ENCODE measurements at regions not wholly inside any gene's neighbourhood (a gene's known extent, or its start where the extent isn't known, plus 50 kb on each side); places are given as distances from the start of the nearest gene placed in this dataset.

GRCh38 chr5:87741881-87742280 lies 329.2 kb upstream of the CCNH start:
- DNase-seq (ENCODE audit: low spot score) (no peak), ATAC-seq (ENCODE audit: insufficient number of reproducible peaks, low FRiP score, low read depth) (no peak)
- no peaks in the 10 kb centered on the region for H3K4me1 ChIP-seq (ENCODE audit: control insufficient read depth in 1 of 2, low read depth in 2 of 2)
- no peak overlapping the region for H3K27ac ChIP-seq
- TF ChIP-seq CTCF (IDR thresholded peaks at IDR 0.05) = no peak
- no peaks in the 10 kb centered on the region for H3K36me3 ChIP-seq
- no peaks in the 10 kb centered on the region for H3K9me3 ChIP-seq
- H3K4me3 ChIP-seq = no peak overlapping the region
- H3K27me3 ChIP-seq (replicated peaks; ENCODE audit: insufficient read depth) = no peaks in the 10 kb centered on the region

GRCh38 chr5:87735923-87736322 lies 323.2 kb upstream of the CCNH start:
- no peaks in the 10 kb centered on the region for H3K9me3 ChIP-seq
- TF ChIP-seq CTCF (IDR thresholded peaks at IDR 0.05) = no peak
- no peak overlapping the region for H3K4me3 ChIP-seq
- H3K36me3 ChIP-seq = no peaks in the 10 kb centered on the region
- ATAC-seq (ENCODE audit: insufficient number of reproducible peaks, low FRiP score, low read depth) (no peak), DNase-seq (ENCODE audit: low spot score) (no peak)
- no peaks in the 10 kb centered on the region for H3K4me1 ChIP-seq (ENCODE audit: control insufficient read depth in 1 of 2, low read depth in 2 of 2)
- no peak overlapping the region for H3K27ac ChIP-seq
- no peaks in the 10 kb centered on the region for H3K27me3 ChIP-seq (replicated peaks; ENCODE audit: insufficient read depth)

DNA sequence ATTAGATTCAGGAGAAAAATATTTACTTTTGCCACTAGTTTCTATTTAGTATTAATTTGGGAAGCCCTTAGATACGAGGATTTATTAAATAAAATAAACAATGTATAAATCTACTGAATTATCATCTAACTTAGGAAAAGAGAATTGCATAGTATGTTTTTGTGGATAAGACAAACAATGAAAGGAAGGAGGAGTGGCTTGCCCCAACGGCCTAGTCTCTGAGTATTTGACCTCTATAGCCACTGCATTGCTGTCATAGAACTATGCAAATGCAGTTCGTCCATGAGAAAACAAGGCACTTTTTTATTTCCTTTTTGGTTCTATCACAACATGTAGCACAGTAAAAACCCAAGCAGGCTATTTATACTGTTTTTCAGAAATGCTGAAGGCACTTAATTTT lies 321.2 kb upstream of the CCNH start:
- no peak for ATAC-seq (ENCODE audit: insufficient number of reproducible peaks, low FRiP score, low read depth)

DNA sequence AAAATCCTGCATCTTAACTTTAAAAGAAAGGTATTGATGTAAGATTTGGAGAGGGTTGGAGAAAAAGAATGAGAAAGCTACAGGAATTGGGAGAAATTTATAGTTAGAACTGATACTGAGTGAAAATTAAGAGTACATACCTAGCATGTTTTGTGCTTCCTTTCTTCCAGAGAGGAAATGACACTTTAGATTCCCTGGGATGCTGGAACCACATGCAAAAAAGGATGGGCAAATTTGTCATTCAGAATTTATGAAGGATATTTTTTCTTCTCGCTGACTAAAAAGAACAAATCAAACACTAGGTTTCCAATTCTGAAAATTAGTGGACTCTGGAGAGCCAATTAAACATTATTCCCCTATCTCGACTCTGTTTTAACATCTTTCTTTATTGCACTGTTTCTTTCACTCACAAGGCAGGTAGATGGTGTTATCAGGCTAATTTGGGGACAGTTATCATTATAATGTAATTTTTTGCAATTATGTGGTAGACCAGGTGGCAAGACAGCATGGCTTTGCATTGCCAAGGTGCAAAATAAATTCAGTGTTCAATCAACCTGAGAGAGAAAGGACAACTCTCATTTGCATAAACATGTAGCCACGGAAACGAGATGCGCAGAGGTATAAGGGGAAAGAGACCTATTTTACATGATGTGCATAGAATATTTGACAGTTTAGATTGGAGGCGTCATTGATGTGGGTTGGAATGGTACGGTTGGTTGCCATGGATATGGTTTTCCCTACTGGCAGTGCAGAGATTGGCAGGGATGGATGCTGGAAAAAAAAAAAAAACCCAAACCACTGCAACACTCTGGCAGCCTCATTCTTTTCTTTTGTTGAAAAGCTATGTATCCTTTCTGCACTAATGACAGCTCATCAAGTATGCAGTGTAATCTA lies 320.4 kb upstream of the CCNH start:
- H3K4me1 ChIP-seq (ENCODE audit: control insufficient read depth in 1 of 2, low read depth in 2 of 2) = no peaks in the 10 kb centered on the region
- TF ChIP-seq CTCF (IDR thresholded peaks at IDR 0.05) = no peak
- H3K9me3 ChIP-seq = no peaks in the 10 kb centered on the region
- H3K4me3 ChIP-seq = no peak overlapping the region
- no peak for ATAC-seq (ENCODE audit: insufficient number of reproducible peaks, low FRiP score, low read depth)
- no peak for DNase-seq (ENCODE audit: low spot score)
- H3K27me3 ChIP-seq (replicated peaks; ENCODE audit: insufficient read depth) = no peaks in the 10 kb centered on the region
- H3K36me3 ChIP-seq = no peaks in the 10 kb centered on the region
- H3K27ac ChIP-seq = no peak overlapping the region

More for the DNA sequence above, 321.2 kb upstream of the CCNH start:
- no peak overlapping the region for H3K4me3 ChIP-seq
- no peaks in the 10 kb centered on the region for H3K4me1 ChIP-seq (ENCODE audit: control insufficient read depth in 1 of 2, low read depth in 2 of 2)
- TF ChIP-seq CTCF (IDR thresholded peaks at IDR 0.05) = no peak
- no peak for DNase-seq (ENCODE audit: low spot score)
- no peaks in the 10 kb centered on the region for H3K27me3 ChIP-seq (replicated peaks; ENCODE audit: insufficient read depth)
- H3K9me3 ChIP-seq = no peaks in the 10 kb centered on the region
- no peaks in the 10 kb centered on the region for H3K36me3 ChIP-seq
- no peak overlapping the region for H3K27ac ChIP-seq

- DNase-seq (ENCODE audit: low spot score) (no peak), ATAC-seq (ENCODE audit: insufficient number of reproducible peaks, low FRiP score, low read depth) (no peak)
- Histone ChIP-seq H3K27ac (no peak overlapping the region), H3K27me3 (replicated peaks; ENCODE audit: insufficient read depth) (no peaks in the 10 kb centered on the region), H3K4me3 (no peak overlapping the region), H3K9me3 (no peaks in the 10 kb centered on the region), H3K4me1 (ENCODE audit: control insufficient read depth in 1 of 2, low read depth in 2 of 2) (no peaks in the 10 kb centered on the region), H3K36me3 (no peaks in the 10 kb centered on the region)
- no peak for TF ChIP-seq CTCF (IDR thresholded peaks at IDR 0.05)
Observed at GRCh38 chr5:87729781-87730180, 317.1 kb upstream of the CCNH start.

Data from thoracic aorta (tissue), 2 donors.